Left lobe of liver (tissue), 2 donors: ENCODE measurements at regions not wholly inside any gene's neighbourhood (a gene's known extent, or its start where the extent isn't known, plus 50 kb on each side); places are given as distances from the start of the nearest gene placed in this dataset.
"Not testable (repeated sequence)": the region's sequence is repeated elsewhere in the genome, so short reads cannot be mapped to it uniquely, and the experiment has no call there.

Experiments
- ATAC-seq: fragments of 200-7000 bp; cut with Tn5 transposase; one replicate; pipeline ENCODE4 v1.9.1; 2020; ENCODE audit warnings: mild to moderate bottlenecking, moderate library complexity
- DNase-seq: peaks from one replicate; pipeline ENCODE4 v3.0.0-alpha.2; 2020; ENCODE audit warnings: low spot score
- donor health status: DM: no; HTN: no; CAD: no; lungs with moderate emphysema.
- donor health status: DM: no; HTN: yes; CAD: no.

- ATAC-seq, DNase-seq: not testable (repeated sequence)
Measured at GRCh38 chr9:62526306-62526705, 1336.5 kb downstream of the SPATA31A7 start.

DNA sequence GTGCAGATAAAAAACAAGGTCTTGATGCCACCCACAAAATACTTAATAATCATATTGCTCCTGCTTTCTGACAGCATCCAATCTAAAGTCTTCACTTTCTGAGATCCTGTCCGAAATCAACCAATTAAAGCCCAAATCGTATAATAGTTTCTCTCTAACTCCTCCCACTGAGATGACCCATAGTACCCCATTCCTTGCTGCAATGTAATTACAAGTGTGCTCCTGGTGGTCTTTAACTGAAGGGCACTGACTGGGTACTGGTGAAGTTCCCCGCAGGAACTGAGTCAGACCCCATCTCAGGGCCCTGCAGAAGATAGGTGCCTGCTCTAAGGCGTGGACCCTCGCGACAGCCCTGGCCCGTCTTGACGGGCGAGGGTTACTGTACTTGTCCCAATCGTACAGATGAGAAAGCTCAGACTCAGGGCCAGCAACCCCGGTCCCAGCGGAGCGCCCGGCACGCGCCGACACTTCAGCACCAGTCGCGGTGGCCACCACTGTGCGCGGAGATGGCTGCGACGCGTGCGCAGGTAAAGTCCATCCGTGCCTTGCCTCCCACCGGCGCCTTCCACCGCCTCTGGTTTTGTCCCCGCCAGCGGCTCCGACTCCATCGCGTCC lies 1342.4 kb downstream of the SPATA31A7 start:
- ATAC-seq, DNase-seq: not testable (repeated sequence)

- not testable (repeated sequence) for ATAC-seq
- peak; percentile 50 for DNase-seq
Measured at GRCh38 chr9:62532777-62533173, 1342.9 kb downstream of the SPATA31A7 start.

- ATAC-seq, result peak; percentile 96
- not testable (repeated sequence) for DNase-seq
Measured at GRCh38 chr9:62550539-62550938, 1360.7 kb downstream of the SPATA31A7 start.

GRCh38 chr9:62560603-62561002 lies 1370.8 kb downstream of the SPATA31A7 start:
- not testable (repeated sequence) for DNase-seq, ATAC-seq

- not testable (repeated sequence) for ATAC-seq, DNase-seq
Measured at GRCh38 chr9:62565132-62565531, 1375.3 kb downstream of the SPATA31A7 start.

- DNase-seq, ATAC-seq: not testable (repeated sequence)
Measured at GRCh38 chr9:62566430-62566829, 1376.6 kb downstream of the SPATA31A7 start.

DNA sequence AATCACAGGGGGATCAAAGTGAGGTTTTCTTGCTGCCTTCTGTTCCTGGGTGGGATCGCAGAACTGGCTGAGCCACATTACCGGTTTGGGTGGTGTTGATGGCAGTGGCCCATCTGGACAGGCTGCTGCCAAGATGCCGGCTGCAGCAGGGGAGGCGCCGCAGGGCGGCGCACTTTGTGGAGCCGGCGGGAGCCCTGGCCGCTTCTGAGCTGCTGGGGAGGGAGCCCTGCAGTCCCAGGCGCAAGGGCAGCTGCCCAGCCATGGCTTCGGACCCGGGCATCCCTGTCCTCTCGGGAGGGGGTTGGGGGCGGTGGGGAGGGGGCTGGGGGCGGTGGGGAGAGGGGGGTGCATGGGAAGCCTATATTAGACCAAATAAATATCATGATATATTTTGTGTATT lies 1407.3 kb downstream of the SPATA31A7 start:
- ATAC-seq, DNase-seq: not testable (repeated sequence)
